HG03097 (cell line): ENCODE measurements at regions not wholly inside any gene's neighbourhood (a gene's known extent, or its start where the extent isn't known, plus 50 kb on each side); places are given as distances from the start of the nearest gene placed in this dataset.
"Not testable (repeated sequence)": the region's sequence is repeated elsewhere in the genome, so short reads cannot be mapped to it uniquely, and the experiment has no call there.

Source experiments
- ATAC-seq: cut with Tn5 transposase; IDR thresholded peaks from one replicate; pipeline ENCODE4 v1.9.1; 2021; ENCODE audit not compliant: unreplicated experiment, low FRiP score

- ATAC-seq: no peak
Measured at GRCh38 chr6:122143813-122144601, 255.4 kb upstream of the HSF2 start.

DNA sequence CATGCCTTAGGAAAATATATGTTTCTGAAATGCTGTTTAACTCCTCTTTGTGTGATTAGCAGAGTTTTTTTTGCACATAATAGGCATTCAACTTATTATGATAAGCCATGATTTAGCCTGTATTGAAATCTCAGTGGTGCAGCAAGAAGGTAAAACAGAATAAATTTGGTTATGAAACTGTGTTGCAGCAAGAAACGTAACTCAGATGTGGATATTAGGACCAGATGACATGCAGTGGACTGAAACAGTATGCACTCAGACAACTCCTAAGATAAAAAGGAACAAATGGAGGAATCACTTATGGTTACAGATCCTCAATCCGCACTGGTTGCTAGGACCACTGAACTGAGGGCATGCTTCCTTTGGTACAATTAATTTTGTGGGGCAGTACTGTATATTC, 254.2 kb upstream of the HSF2 start:
- no peak for ATAC-seq

- ATAC-seq: no peak
Measured at GRCh38 chr6:122145741-122146240, 253.7 kb upstream of the HSF2 start.

- ATAC-seq: no peak
Measured at GRCh38 chr6:122147291-122147690, 252.2 kb upstream of the HSF2 start.

DNA sequence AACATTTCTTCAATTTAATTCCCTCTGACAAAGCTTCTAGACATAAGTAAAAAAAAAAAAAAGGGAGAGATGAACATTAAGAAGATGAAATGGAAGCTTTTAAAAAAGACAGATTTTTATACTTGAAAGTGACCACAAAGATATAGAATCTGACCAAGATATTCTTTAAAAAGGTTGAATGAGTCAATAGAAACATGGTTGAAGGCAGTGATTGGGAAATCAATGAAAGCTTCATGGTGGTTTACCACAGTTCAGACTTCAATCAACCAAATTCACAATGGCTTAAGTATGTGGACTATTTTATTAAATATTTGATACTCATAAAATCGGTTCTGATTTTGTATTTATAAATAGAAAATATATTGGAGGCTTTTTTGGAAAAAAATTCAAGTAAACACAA, 248.4 kb upstream of the HSF2 start:
- no peak for ATAC-seq

- ATAC-seq: no peak
Measured at GRCh38 chr6:122151763-122152162, 247.7 kb upstream of the HSF2 start.

- no peak for ATAC-seq
Measured at GRCh38 chr6:122153557-122153956, 245.9 kb upstream of the HSF2 start.

DNA sequence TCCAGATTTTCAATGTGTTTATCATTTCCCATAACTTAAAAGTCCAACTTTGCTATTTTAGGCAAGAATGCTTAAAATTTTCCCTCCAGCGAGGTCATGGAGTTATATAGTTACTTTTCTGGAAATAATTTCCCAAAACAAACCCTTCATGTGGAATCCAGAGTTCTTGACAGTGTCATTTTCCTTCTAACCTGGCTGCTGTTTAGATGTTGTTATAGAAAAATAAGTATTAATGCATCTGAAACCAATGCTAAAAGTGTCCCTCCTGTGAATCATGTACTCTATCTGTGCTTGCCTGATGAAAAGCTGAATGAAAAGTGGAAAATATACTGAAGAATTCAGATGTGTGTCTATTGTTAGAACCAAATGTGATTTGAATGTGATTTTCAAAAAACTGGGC, 245.3 kb upstream of the HSF2 start:
- no peak for ATAC-seq

DNA sequence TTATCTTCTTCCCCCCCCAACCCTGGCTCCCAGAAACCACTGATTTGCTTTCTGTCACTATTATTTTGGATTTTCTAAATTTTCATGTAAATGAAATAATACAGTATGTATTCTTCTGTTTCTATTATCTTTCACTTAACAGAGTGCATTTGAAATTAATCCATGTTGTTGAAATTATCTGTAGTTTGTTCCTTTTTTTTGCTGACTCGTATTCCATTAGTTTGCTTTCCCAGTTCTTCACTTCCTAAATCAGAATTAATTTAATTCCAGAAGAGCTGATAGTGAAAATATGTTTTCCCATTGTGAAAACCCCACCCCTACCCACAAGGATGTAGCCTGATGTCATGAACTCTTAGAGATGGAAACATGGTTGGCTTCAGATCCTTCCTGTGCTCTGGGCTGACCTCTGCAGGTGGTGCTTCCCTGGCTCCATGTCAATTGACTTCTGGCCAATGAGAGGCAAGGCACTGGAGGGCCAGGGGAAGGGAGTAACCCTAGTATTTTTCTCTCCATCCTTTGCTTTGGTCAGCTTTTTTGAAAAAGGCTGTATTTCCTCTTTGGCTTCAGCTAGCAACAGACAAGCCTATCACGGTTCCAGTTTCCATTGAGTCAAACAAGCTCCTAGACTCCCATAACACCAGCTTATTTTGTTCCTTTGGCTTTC, 244.4 kb upstream of the HSF2 start:
- ATAC-seq: no peak

- ATAC-seq: no peak
Measured at GRCh38 chr6:122161136-122161535, 238.3 kb upstream of the HSF2 start.

DNA sequence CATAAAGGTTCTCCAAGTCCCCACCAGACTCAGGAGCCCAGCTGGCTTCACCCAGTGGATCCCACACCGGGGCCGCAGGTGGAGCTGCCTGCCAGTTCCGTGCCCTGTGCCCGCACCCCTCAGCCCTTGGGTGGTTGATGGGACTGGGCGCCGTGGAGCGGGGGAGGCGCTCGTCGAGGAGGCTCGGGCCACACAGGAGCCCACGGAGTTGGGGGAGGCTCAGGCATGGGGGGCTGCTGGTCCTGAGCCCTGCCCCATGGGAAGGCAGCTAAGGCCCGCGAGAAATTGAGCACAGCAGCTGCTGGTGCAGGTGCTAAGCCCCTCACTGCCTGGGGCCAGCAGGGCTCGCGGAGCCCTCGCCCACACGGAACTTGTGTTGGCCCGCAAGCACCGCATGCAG, 234.4 kb upstream of the HSF2 start:
- no peak for ATAC-seq

DNA sequence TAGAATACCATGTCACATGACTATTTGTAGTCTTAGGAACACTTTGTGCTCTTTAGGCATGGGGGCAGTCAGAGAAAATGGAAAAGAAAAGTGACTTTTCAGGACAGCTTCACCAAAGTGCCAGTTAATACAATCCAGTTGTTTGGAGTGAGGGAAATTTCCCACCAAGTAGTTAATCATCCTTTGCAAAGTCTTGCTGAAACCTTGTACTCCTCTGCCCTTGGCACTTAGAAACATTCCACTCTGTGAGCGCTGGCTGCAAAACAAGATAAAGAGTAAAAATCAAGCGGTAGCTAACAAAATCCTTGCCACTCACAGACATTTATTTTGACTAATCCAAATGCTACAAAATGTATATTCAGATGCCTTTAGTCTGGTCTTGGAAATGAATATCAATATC, 229.2 kb upstream of the HSF2 start:
- no peak for ATAC-seq

DNA sequence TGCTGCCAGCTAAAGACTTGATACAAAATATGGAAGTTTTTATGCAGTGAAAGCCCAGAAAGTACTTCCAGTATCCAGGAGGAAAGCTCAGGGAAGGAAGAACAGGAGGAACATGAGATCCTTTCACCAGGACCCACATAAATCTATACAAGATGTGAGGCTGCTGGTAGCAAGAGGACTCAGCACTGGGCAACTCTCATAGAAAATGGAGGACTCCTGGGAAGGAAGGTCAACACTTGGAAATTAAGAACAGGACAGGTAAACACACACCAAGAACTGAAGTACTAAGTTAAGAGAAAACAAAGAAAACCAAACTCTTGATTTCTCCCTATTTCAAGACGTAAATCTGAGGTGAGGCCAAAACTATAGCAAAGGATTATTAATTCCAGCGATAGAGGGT, 220.5 kb upstream of the HSF2 start:
- no peak for ATAC-seq

DNA sequence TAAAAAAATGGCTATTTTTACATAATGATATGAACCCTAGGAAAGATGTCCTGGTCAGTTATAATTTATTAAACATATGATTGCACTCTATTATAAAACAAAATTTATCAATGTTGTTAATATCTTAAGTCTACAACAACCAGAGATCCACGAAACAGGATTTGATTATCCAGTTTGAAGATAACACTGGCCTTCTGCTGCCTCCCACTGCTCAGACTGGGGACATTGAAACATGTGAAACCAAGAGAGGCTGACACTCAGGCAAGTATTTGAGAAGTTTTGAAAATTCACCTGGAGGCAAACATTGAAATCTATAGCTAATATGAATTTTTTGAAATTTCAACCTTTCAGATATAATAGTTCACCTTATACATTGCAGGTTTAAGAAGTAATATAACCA, 219.3 kb upstream of the HSF2 start:
- ATAC-seq: no peak

DNA sequence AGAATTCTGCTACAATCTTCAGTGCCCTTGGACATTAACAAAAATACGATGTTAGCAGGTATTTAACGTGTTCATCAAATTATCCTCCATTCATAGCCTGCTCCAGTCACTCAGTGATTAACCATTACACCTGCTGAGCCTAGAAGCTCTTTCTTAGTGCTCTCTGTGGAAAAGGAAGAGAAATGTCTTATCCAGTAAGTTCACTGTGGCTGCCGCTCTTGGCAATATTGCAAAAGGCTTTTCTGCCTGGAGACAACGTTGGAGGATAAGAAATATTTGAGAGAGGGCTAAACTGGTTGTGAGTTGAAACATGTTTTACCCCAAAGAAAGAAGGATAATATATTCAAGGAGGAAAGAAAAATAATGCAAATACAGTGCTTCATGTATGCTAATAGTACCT, 217.4 kb upstream of the HSF2 start:
- no peak for ATAC-seq

DNA sequence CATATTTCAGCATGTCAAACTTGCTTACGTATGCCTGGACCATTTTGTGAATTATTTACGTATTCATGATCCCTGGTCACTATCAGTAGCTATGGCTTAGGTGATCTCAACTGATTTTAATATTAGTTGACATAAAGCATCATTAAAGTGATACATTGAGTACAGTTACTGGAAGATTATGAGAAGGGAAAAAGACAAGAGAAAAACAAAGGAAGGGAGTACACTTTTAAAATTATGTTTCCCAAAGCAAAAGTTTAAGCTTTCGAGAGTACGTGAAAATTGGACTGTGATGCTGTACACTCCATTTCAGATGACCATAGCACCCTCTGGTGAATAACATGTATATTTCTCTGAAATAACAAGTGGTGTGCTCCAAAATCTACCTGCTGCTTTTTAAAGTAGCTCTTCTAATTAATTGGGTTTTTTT, 215.0 kb upstream of the HSF2 start:
- ATAC-seq: no peak

DNA sequence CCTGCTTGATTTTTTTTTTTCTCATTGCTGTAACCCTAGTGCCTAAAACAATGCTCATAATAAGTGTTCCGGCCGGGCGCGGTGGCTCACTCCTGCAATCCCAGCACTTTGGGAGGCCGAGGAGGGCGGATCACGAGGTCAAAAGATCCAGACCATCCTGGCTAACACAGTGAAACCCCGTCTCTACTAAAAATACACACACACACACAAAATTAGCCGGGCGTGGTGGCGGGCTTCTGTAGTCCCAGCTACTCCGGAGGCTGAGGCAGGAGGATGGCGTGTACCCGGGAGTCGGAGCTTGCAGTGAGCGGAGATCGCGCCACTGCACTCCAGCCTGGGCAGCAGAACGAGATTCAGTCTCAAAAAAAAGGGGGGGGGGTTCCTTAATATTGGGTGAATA, 214.0 kb upstream of the HSF2 start:
- not testable (repeated sequence) for ATAC-seq

- ATAC-seq: no peak
Measured at GRCh38 chr6:122187186-122187585, 212.3 kb upstream of the HSF2 start.

DNA sequence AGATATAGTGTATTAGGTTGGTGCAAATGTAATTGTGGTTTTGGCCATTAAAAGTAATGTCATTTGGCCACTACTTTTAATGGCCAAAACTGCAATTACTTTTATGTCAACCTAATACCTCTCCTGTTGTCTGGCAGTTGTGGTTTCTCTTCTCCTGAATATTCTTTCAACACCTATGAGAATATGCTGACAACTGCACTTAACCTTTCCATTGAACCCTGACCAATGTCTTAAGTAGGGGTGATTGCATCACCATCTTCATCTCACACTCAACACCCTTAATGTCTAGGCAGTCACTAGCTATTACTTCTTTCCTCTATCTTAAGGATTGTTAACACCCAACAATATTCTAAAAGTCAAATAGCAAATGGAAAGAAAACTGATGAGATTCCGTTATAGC, 200.5 kb upstream of the HSF2 start:
- no peak for ATAC-seq

DNA sequence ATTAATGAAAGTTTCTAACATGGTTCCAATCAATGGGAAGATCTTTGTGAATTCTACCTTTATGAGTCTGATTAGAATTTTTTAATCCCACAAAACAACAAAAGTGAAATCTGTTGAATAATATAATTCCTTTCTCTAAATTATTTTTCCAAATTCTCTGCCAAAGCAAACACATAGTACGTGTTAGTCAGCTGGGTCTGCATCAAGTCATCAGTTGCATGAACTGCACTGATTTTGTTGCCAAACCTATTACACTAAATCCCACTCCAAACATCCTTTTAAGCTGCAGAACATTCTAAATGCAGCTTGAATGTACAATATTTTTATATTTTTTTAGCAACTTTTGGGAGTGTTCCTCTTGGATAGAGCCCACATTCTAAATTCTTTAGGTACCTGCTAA, 199.0 kb upstream of the HSF2 start:
- no peak for ATAC-seq

GRCh38 chr6:122202576-122203137, 196.8 kb upstream of the HSF2 start:
- no peak for ATAC-seq

- no peak for ATAC-seq
Measured at GRCh38 chr6:122207061-122207460, 192.4 kb upstream of the HSF2 start.
